ENCODE measurements at regions not wholly inside any gene's neighbourhood (a gene's known extent, or its start where the extent isn't known, plus 50 kb on each side); places are given as distances from the start of the nearest gene placed in this dataset.
"Not testable (repeated sequence)": the region's sequence is repeated elsewhere in the genome, so short reads cannot be mapped to it uniquely, and the experiment has no call there.

- WGBS, 2 donors, result 94 to 97% methylated on average over 4 of the region's 4 CpGs
- peaks cover 0 to 13% (median under 1%) of the 10 kb centered on the region in 4 donors for H3K4me1 ChIP-seq
- H3K9me3 ChIP-seq, result no peaks in the 10 kb centered on the region
- no peaks in the 10 kb centered on the region for H3K36me3 ChIP-seq
- no peak for TF ChIP-seq EP300 (IDR thresholded peaks at IDR 0.05)
- no peak for TF ChIP-seq POLR2A (IDR thresholded peaks at IDR 0.05)
- TF ChIP-seq, protein P1, sequence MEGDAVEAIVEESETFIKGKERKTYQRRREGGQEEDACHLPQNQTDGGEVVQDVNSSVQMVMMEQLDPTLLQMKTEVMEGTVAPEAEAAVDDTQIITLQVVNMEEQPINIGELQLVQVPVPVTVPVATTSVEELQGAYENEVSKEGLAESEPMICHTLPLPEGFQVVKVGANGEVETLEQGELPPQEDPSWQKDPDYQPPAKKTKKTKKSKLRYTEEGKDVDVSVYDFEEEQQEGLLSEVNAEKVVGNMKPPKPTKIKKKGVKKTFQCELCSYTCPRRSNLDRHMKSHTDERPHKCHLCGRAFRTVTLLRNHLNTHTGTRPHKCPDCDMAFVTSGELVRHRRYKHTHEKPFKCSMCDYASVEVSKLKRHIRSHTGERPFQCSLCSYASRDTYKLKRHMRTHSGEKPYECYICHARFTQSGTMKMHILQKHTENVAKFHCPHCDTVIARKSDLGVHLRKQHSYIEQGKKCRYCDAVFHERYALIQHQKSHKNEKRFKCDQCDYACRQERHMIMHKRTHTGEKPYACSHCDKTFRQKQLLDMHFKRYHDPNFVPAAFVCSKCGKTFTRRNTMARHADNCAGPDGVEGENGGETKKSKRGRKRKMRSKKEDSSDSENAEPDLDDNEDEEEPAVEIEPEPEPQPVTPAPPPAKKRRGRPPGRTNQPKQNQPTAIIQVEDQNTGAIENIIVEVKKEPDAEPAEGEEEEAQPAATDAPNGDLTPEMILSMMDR (IDR thresholded peaks at IDR 0.05), result no peak
- no peak overlapping the region for H3K4me3 ChIP-seq
- H3K27me3 ChIP-seq, result no peaks in the 10 kb centered on the region
- DNase-seq (ENCODE audit: low spot score in 2 of 2), result no peak
- no peak overlapping the region for H3K27ac ChIP-seq
Measured at GRCh38 chr10:78441010-78441409, 407.3 kb downstream of the RPS24 start.

DNA sequence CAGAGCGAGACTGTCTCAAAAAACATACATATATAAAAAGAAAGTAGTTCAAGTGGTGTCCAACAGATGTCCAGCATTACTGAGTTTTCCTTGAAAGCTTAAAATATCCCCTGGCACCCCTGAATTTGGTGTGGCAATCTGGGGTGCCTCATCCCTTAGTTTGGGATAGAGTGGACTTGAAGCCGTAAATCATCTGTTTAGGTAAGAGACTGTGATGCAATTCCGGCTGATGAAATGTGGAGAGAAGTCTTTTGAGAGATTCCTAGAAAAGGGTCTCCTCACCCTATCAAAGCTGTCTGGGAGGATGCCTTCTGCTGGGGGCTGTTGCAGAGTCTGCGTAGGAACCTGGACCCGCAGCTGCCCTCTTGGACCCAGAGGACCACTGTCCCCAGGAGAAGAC is 408.0 kb downstream of the RPS24 start:
- TF ChIP-seq POLR2A (IDR thresholded peaks at IDR 0.05) (no peak), EP300 (IDR thresholded peaks at IDR 0.05) (no peak)
- TF ChIP-seq, protein P1 (IDR thresholded peaks at IDR 0.05), result no peak
- H3K4me1 ChIP-seq, result peaks cover 0 to 6% (median 0%) of the 10 kb centered on the region in 4 donors
- no peaks in the 10 kb centered on the region for H3K36me3 ChIP-seq
- WGBS, 2 donors, result 91 to 96% methylated on average over 5 of the region's 5 CpGs
- no peak for DNase-seq (ENCODE audit: low spot score in 2 of 2)
- H3K27me3 ChIP-seq, result no peaks in the 10 kb centered on the region
- no peak overlapping the region for H3K27ac ChIP-seq
- H3K9me3 ChIP-seq, result no peaks in the 10 kb centered on the region
- no peak overlapping the region for H3K4me3 ChIP-seq

DNA sequence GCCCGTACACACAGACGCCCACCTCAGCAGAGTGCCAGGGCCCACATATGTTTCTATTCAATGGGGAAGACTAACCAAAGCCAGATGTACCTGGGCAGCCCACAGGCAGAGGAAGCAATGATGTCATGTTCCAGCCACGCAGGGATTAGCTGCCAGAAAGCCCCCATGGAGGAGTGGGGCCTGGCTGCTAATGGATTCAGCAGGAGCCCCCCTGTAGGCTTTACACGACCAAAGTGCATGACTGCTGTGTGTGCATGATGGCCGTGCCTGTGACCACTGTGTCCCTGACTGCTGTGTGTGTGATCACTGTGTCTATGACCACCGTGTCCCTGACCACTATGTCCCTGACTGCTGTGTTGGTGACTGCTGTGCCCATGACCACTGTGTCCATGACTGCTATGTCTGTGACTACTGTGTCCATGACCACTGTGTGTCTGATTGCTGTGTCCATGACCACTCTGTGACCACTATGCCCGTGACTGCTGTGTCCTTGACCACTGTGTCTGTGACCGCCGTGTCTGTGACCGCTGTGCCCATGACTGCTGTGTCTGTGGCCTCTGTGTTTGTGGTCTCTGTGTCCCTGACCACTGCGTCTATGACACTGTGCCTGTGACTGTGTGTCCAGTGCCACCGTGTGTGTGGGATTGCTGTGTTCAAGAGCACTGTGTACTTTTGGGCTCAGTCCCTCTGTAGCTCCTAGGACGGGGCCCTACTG is 409.3 kb downstream of the RPS24 start:
- no peaks in the 10 kb centered on the region for H3K36me3 ChIP-seq
- no peaks in the 10 kb centered on the region for H3K4me1 ChIP-seq
- no peaks in the 10 kb centered on the region for H3K9me3 ChIP-seq
- TF ChIP-seq, protein P1 (IDR thresholded peaks at IDR 0.05), result no peak
- TF ChIP-seq POLR2A (IDR thresholded peaks at IDR 0.05) (no peak), EP300 (IDR thresholded peaks at IDR 0.05) (no peak)
- no peaks in the 10 kb centered on the region for H3K27me3 ChIP-seq
- no peak for DNase-seq (ENCODE audit: low spot score in 2 of 2)
- 79 to 84% methylated on average over 13 of the region's 13 CpGs for WGBS, 2 donors
- H3K27ac ChIP-seq, result no peak overlapping the region
- no peak overlapping the region for H3K4me3 ChIP-seq

DNA sequence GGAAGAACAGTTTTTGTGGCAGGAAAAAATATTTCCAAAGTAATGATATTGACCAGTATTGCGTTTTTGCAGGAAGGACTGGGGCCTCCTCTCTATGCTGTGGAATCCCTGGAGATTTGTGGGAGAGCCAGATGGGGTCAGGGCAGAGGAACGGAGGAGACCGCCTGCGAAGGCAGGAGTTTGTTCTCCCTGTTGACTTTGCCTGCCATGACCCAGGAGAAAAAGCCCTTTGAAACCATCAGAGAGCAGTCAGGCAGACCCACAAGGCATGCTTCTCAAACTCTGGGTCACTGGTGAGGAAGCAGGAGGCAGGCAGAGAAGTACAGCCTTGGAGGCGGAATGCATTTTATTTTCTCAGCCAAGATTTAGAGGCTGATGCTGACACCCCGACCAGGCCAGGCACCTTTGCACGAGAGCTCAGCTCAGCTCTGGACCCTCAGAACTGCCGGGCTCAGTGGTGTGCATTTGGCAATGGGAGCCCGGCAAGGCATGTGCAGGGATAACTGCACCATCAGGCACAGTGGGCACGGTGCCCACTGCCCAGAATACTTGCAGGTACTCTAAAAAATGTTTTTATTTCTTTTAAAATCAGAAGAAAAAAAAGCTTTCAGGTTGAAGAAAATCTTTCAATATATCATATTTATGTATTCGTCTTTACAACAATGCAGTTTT is 410.4 kb downstream of the RPS24 start:
- H3K4me1 ChIP-seq, result no peaks in the 10 kb centered on the region
- H3K36me3 ChIP-seq, result no peaks in the 10 kb centered on the region
- H3K4me3 ChIP-seq, result no peak overlapping the region
- DNase-seq (ENCODE audit: low spot score in 2 of 2), result no peak
- no peak overlapping the region for H3K27ac ChIP-seq
- no peaks in the 10 kb centered on the region for H3K27me3 ChIP-seq
- no peak for TF ChIP-seq EP300 (IDR thresholded peaks at IDR 0.05)
- WGBS, 2 donors, result 61 to 75% methylated on average over 11 of the region's 11 CpGs
- H3K9me3 ChIP-seq, result no peaks in the 10 kb centered on the region

DNA sequence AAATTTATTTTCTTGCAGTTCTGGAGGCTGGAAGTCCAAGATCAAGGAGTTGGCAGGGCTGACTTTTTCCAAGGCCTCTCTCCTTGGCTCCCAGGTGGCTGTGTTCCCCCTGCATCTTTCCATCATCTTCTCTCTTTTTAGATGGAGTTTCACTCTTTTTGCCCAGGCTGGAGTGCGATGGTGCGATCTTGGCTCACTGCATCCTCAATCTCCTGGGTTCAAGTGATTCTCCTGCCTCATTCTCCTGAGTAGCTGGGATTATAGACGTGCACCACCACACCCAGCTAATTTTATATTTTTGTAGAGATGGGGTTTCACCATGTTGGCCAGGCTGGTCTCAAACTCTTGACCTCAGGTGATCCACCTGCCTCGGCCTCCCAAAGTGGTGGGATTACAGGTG is 411.1 kb downstream of the RPS24 start:
- H3K9me3 ChIP-seq; H3K4me1 ChIP-seq; H3K36me3 ChIP-seq; H3K27me3 ChIP-seq; H3K4me3 ChIP-seq; H3K27ac ChIP-seq; DNase-seq (ENCODE audit: low spot score in 2 of 2): not testable (repeated sequence)
- 99 to 100% methylated on average over 4 of the region's 4 CpGs for WGBS, 2 donors

GRCh38 chr10:78445308-78445707 is 411.6 kb downstream of the RPS24 start:
- DNase-seq (ENCODE audit: low spot score in 2 of 2), result no peak

More at GRCh38 chr10:78445308-78445707, 411.6 kb downstream of the RPS24 start:
- WGBS, 2 donors, result 86 to 97% methylated on average over 2 of the region's 2 CpGs
- Histone ChIP-seq H3K4me1 (no peaks in the 10 kb centered on the region), H3K36me3 (no peaks in the 10 kb centered on the region), H3K4me3 (no peak overlapping the region), H3K27me3 (no peaks in the 10 kb centered on the region), H3K9me3 (no peaks in the 10 kb centered on the region), H3K27ac (no peak overlapping the region)
- TF ChIP-seq POLR2A (IDR thresholded peaks at IDR 0.05) (no peak), EP300 (IDR thresholded peaks at IDR 0.05) (no peak)
- TF ChIP-seq, protein P1 (IDR thresholded peaks at IDR 0.05), result no peak

Measured in tibial nerve (tissue), 4 donors.